HG02571 (cell line): ENCODE measurements at regions not wholly inside any gene's neighbourhood (a gene's known extent, or its start where the extent isn't known, plus 50 kb on each side); places are given as distances from the start of the nearest gene placed in this dataset.

Experiments
- ATAC-seq: cut with Tn5 transposase; IDR thresholded peaks from one replicate; pipeline ENCODE4 v1.9.1; 2021; ENCODE audit warnings: mild to moderate bottlenecking, moderate library complexity; ENCODE audit not compliant: unreplicated experiment

GRCh38 chr15:69782809-69783208 is 314.9 kb downstream of the TLE3 start:
- no peak for ATAC-seq

DNA sequence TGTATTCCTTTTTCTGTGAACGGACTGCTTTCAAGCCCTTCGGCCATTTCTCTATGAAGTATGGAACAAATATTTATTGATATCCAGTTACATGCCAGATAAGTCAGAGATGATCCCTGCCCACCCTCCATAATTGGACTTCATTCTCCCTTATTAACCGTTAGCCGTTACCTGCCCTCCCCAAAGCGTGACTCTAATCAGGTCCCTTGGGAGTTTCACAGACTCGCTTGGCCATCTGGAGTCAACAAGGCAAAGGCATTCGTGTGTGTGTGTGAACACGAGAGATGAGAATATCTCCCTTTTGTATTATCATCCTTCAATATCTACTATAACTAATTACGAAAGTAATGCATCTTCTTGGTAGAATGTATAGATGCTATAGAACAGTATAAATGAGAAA is 314.5 kb downstream of the TLE3 start:
- no peak for ATAC-seq

- no peak for ATAC-seq
Measured at GRCh38 chr15:69784798-69785566, 312.7 kb downstream of the TLE3 start.

- no peak for ATAC-seq
Measured at GRCh38 chr15:69786136-69786701, 311.5 kb downstream of the TLE3 start.

DNA sequence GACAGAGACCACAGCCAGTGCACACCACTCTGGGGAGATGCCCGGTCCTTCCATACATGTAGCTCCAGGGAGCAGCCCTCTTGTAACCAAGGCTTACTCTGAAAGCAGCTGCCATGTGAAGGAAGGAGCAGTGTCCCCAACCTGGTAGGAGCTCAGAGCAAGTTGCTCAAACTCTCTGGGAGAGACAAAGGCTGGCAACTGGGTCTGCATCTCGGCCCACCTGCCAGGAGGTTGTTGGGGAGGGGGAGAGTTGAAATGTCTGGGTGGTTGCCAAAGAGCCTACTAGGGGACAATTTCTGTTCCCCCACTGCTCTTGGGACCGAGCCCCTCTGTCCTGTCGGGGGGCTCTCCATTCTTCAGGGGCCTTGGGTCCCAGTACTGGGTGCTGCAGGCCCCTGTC is 309.9 kb downstream of the TLE3 start:
- ATAC-seq: no peak

- ATAC-seq: no peak
Measured at GRCh38 chr15:69789648-69790393, 307.9 kb downstream of the TLE3 start.

DNA sequence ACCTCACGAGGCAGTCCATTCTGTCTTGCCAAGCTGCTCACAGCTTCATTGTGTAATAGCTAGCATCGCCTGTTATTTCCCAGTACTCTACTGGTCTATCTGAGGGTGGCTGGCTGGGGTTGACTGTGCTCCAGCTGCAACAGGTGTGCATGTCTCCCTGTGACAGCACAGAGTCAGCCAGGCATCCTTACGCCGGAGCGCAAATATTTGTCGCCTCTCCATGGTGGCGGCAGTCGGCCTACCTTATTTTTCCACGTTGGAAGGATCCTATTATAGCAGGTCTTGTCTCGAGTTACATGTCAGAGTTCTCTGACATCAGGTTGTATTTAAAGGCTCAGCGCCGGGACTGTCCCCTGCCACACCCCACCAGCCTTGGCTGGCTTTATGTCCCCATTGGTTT is 307.1 kb downstream of the TLE3 start:
- no peak for ATAC-seq

DNA sequence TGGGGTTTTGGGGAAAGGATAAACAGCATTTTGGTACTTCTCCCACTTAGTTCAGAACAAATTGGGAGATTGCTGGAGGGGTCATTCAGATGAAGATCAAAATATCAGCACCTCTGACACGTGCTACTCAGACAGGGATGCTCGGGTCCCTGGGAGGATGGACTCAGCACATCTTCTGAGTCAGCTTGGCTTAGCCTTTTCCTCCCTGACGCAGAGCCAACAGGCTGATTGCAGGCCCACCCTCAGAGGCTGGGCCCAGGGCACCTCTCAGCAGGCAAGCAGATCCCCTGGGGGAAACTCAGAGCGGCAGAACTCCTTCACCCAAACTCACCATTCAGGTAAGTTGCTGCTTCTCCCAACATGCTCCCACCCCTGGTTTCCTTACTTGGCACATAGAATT is 304.9 kb downstream of the TLE3 start:
- ATAC-seq: no peak

DNA sequence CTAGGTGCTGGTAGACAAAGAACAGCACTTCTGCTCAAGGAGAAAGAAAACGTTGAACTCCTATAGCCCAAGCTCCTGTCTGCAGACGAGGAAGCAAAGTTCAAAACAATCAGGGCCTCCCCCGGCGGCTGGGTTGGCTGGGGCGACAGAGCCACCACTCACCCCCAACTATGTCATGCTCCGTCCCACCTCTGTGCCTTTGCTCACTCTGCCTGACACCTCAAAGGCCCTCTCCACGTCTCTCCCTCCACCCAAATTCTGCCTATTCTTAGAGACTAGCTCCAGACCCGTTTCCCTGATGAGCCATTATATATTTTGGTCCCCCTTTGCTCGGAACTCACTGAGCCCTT is 304.3 kb downstream of the TLE3 start:
- ATAC-seq: no peak

GRCh38 chr15:69793781-69794451 is 303.8 kb downstream of the TLE3 start:
- ATAC-seq: no peak

- ATAC-seq: no peak
Measured at GRCh38 chr15:69794645-69795469, 302.9 kb downstream of the TLE3 start.

DNA sequence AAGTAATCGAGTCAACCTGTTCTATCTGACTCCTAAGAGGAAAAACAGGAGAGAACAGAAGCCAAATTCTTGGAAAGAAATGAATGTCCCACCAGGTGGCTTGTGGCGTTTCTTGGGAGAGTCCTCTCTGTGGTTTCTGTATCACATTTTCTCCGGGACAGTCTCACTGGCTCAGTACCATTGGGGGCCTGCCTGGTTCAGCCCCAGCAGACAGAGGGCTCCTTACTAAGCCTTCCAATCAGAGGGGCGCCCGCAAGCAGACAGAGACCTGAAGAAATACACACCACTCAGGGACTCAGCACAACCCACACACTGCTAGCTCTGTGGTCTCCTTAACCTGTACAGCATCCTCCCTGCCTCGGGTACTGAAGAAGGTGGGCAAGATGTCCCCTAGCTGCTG is 302.1 kb downstream of the TLE3 start:
- no peak for ATAC-seq

DNA sequence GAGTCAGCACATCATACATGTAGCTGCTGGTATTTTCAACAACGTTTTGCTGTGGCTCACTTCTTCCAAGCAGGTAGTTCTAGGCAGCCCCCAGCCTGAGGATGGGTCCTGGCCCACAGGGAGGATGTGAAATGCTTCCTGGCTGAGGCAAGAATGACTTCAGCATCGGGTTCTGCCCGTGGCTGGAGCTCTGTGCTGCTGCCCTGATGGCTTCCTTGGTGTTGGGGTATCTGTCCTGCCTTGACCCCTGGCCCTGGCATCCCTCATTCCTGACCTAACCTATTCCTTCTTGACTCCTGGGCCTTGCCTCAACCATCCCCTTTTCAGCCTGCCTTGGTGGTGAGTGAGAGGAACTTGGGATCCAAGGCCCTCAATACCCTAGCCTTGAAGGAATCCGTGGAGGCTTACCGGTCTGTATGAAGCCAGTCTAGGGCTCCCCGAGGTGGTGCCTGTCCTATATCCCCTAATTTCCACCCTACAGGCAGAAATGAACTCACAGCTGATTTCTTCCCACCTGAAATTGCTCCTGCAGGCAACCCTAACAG is 300.6 kb downstream of the TLE3 start:
- ATAC-seq: no peak

DNA sequence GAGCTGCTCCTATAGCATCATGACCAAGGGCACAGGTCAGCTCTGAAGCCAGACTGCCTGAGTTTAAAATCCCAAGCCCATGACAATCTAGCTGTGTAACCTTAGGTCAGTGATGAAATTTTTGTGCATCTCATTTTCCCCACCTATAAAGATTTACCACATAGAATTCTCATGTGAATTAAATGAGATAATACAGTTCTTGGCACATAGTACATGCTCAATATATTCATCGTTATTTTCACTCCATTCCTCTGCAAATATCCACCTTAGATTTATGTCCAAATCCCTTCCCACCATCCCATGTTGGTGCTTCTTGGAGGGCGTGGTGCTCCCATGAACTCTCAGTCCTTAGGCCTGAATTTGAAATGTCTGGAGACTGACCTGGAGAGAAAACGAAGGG is 300.1 kb downstream of the TLE3 start:
- ATAC-seq: no peak

- ATAC-seq: no peak
Measured at GRCh38 chr15:69798481-69799250, 299.1 kb downstream of the TLE3 start.

GRCh38 chr15:69801144-69801543 is 296.6 kb downstream of the TLE3 start:
- no peak for ATAC-seq

DNA sequence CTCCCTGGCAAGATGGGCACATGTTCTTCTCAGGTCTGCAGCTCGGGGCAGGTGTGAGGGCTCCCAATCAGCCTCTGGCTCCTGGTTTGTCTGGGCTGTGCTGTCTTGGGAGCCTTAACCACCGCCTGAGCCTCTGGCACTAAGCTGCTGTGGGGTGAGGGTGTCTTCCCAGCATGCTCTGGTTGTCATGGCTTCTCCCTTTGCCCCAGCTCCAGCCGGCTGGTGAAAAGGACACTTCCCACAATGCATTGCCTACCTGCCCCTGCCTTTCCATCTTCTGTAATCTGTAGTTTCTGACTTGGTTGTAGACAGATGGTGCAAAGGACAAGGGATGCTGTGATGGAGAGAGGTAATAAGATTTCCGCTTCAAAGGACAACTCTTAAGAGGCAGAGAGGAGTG is 295.3 kb downstream of the TLE3 start:
- ATAC-seq: no peak

DNA sequence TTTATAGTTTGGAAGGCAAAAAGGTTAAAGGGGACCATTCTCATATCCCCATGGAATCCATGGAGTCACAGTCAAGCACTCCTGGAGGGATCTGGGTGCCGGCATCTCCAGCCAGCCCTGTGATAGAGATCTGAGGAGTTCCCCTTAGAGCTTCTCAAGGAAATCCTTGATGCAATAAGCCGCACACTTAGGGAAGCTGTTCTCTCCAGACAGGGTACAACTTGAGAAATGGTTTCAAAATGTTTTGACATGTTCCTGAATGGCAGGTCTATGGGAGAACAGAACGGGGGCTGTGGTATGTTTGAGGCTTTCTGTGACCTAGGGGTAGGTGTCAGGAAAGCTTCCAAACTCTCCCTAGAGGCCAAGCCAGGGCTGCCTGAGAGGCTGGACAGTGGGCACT is 292.9 kb downstream of the TLE3 start:
- no peak for ATAC-seq

DNA sequence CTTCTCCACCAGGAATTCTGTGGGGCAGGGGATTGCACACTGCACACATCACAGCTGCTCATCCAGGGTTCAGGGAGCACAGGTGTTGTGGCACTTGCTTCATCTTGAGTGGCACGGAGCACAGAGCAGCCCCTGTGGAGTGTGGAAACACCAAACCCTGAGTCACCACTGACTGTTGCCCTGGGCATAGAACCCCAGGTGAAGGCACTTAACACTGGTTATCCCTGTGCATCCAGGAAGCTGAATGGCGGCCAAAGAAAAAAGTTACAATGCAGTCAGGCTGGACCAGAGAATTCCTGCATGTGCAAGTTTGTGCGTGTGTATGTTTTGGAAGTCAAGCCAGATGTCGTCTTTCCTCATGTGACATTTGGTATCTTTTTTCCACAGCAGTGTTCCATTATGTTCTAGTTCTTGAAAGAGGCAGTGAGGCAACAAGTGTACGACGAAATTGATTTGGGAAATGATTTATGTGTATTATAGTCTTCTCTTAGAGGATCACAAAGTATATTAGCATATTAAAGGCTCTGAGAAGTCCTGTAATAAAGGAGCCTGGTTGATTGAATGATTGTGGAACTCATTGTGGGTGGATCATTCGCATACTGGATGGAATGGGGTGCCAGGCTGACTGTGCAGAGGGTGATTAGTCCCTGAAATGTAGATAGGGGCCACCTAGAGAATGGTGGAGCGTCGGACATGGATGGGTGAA is 292.3 kb downstream of the TLE3 start:
- no peak for ATAC-seq
